HepG2 (cell line): ENCODE measurements at regions not wholly inside any gene's neighbourhood (a gene's known extent, or its start where the extent isn't known, plus 50 kb on each side); places are given as distances from the start of the nearest gene placed in this dataset.

Experiments used
- ATAC-seq: fragments of 200-7000 bp; cut with Tn5 transposase; 3 replicates; pipeline ENCODE4 v1.9.1; 2020; ENCODE audit warnings: mild to moderate bottlenecking, moderate library complexity
- BruUV-seq: library from RNA; stranded (reverse); fragments of 400-500 nt; replicated peaks from 2 replicates; lab custom pipeline; 2021; lab: Mats Ljungman, UMichigan
- CTCF ChIA-PET: fragments of 300-600 bp; formaldehyde crosslinking; extraction: SDS; loops from one replicate; lab custom pipeline; 2021; ENCODE audit warnings: low total read pairs, inconsistent platforms, low intra/inter-chr PET ratio; lab: Yijun Ruan, JAX
- POLR2A ChIA-PET: fragments of 350-600 bp; sonication (Branson Sonifier 250); formaldehyde crosslinking; loops from one replicate; lab custom pipeline; 2020; ENCODE audit warnings: antibody characterized with exemption, inconsistent platforms; lab: Yijun Ruan, JAX
- DNase-seq: peaks from one replicate; pipeline ENCODE4 v3.0.0-alpha.2; 2015; ENCODE audit warnings: low spot score
- FAIRE-seq: peaks from 3 replicates; lab custom pipeline; 2011; peaks lifted over from hg19 to GRCh38; lab: Jason Lieb, UNC
- H2AFZ ChIP-seq: one replicate; pipeline ENCODE4 v1.6.1; 2011; ENCODE audit warnings: low read length, inconsistent platforms
- H3K27ac ChIP-seq: fragments of 300-600 bp; 3 replicates; pipeline ENCODE4 v1.8.0; 2011; ENCODE audit warnings: mixed run types, mild to moderate bottlenecking, mixed read lengths, low read length, inconsistent platforms; ENCODE audit not compliant: insufficient read depth; ENCODE audit errors: extremely low read length
- H3K27me3 ChIP-seq, 2 experiments: fragments of 200-600 bp in 1 of 2; 2 replicates in 1 of 2; 3 replicates in 1 of 2; pipeline versions ENCODE4 v1.6.0 to v1.8.0; 2011; ENCODE audit warnings: low read length in 2 of 2, mild to moderate bottlenecking in 2 of 2, moderate library complexity in 2 of 2, inconsistent platforms in 1 of 2; ENCODE audit not compliant: insufficient read depth in 2 of 2, control insufficient read depth in 1 of 2
- H3K36me3 ChIP-seq, 2 experiments: fragments of 200-600 bp in 1 of 2; replicated peaks in 1 of 2; 2 replicates in 1 of 2; 3 replicates in 1 of 2; pipeline versions ENCODE4 v1.5.1 to v1.8.0; 2011; ENCODE audit warnings: low read length in 2 of 2, inconsistent platforms in 1 of 2; ENCODE audit not compliant: insufficient read depth in 2 of 2, control insufficient read depth in 1 of 2
- H3K4me1 ChIP-seq: 2 replicates; pipeline ENCODE4 v1.5.1; 2012; ENCODE audit warnings: low read length, inconsistent platforms; ENCODE audit not compliant: insufficient read depth
- H3K4me2 ChIP-seq: 2 replicates; pipeline ENCODE4 v1.6.0; 2011; ENCODE audit warnings: low read depth, low read length, inconsistent platforms
- H3K4me3 ChIP-seq, 3 experiments: fragments of 200-600 bp in 1 of 3; sonication (generic), shearing (Covaris generic) in 1 of 3; replicated peaks in 1 of 3; 2 replicates each; pipeline ENCODE4 v1.5.1; 2011 to 2016; ENCODE audit warnings: low read length in 3 of 3, inconsistent platforms in 2 of 3, low read depth in 2 of 3, mild to moderate bottlenecking in 2 of 3, control low read depth in 1 of 3, mixed read lengths in 1 of 3; ENCODE audit not compliant: insufficient read depth in 1 of 3
- H3K79me2 ChIP-seq: one replicate; pipeline ENCODE4 v1.6.1; 2011; ENCODE audit warnings: low read length, inconsistent platforms; ENCODE audit not compliant: insufficient read depth
- H3K9ac ChIP-seq: 2 replicates; pipeline ENCODE4 v1.6.0; 2011; ENCODE audit warnings: mild to moderate bottlenecking, low read depth, low read length, inconsistent platforms; ENCODE audit not compliant: insufficient read depth
- H3K9me3 ChIP-seq: 2 replicates; pipeline ENCODE4 v1.5.1; 2012; ENCODE audit warnings: mild to moderate bottlenecking, low read length
- H4K20me1 ChIP-seq: 2 replicates; pipeline ENCODE4 v1.6.0; 2011; ENCODE audit warnings: inconsistent platforms, mild to moderate bottlenecking, low read length, moderate library complexity; ENCODE audit not compliant: insufficient read depth
- DMAP1 ChIP-seq: IDR thresholded peaks from 2 replicates; pipeline ENCODE4 v1.6.1; 2016
- JUNB ChIP-seq: sonication (generic); formaldehyde crosslinking; IDR thresholded peaks from 2 replicates; pipeline ENCODE4 v1.8.0; 2022; ENCODE audit warnings: missing genetic modification reagents, mild to moderate bottlenecking, borderline replicate concordance
- MAFG ChIP-seq: sonication (generic); formaldehyde crosslinking; IDR thresholded peaks from 2 replicates; pipeline ENCODE4 v1.5.1; 2020; ENCODE audit warnings: mild to moderate bottlenecking, missing genetic modification reagents
- MEF2D ChIP-seq: sonication (generic); formaldehyde crosslinking; IDR thresholded peaks from 2 replicates; pipeline ENCODE4 v1.5.1; 2020; ENCODE audit warnings: mild to moderate bottlenecking, missing genetic modification reagents
- NFKB2 ChIP-seq: sonication (generic); formaldehyde crosslinking; IDR thresholded peaks from 2 replicates; pipeline ENCODE4 v1.4.0; 2020; ENCODE audit warnings: missing genetic modification reagents, borderline replicate concordance
- POLR2G ChIP-seq: fragments of 200-400 bp; formaldehyde crosslinking; IDR thresholded peaks from 2 replicates; pipeline ENCODE4 v1.6.1; 2018; ENCODE audit warnings: mild to moderate bottlenecking, low read depth, low read length, moderate library complexity
- RBM39 ChIP-seq: fragments of 200-400 bp; formaldehyde crosslinking; IDR thresholded peaks from one replicate; pipeline ENCODE4 v1.6.1; 2018; ENCODE audit warnings: antibody characterized with exemption, mild to moderate bottlenecking, low read depth, low read length; ENCODE audit not compliant: poor library complexity, severe bottlenecking
- SCMH1 ChIP-seq: sonication (generic); formaldehyde crosslinking; IDR thresholded peaks from 2 replicates; pipeline ENCODE4 v1.9.0; 2021; ENCODE audit warnings: missing genetic modification reagents, mild to moderate bottlenecking, borderline replicate concordance
- TEAD2 ChIP-seq: sonication (generic); formaldehyde crosslinking; IDR thresholded peaks from 2 replicates; pipeline ENCODE4 v1.9.0; 2021; ENCODE audit warnings: missing genetic modification reagents
- ZNF337 ChIP-seq: sonication (generic); formaldehyde crosslinking; IDR thresholded peaks from 2 replicates; pipeline ENCODE4 v1.5.1; 2020; ENCODE audit warnings: missing genetic modification reagents, low read depth, mild to moderate bottlenecking, borderline replicate concordance
- ZNF512B ChIP-seq: sonication (generic); formaldehyde crosslinking; IDR thresholded peaks from 2 replicates; pipeline ENCODE4 v1.5.1; 2020; ENCODE audit warnings: missing genetic modification reagents, mild to moderate bottlenecking, borderline replicate concordance
- ZNF619 ChIP-seq: sonication (generic); formaldehyde crosslinking; IDR thresholded peaks from 2 replicates; pipeline ENCODE4 v1.4.0; 2020; ENCODE audit warnings: mild to moderate bottlenecking, missing genetic modification reagents
- ZNF781 ChIP-seq: sonication (generic); formaldehyde crosslinking; IDR thresholded peaks from 2 replicates; pipeline ENCODE4 v1.5.1; 2020; ENCODE audit warnings: borderline replicate concordance, mild to moderate bottlenecking, missing genetic modification reagents; ENCODE audit errors: not compliant biosample characterization
- WGBS: methylation state at CpG from one replicate; pipeline ENCODE4 v1.1.6; 2017; ENCODE audit warnings: low lambda C conversion rate; 5-methylcytosine and 5-hydroxymethylcytosine counted together
- in situ Hi-C: cut with HindIII; loops from 2 replicates; pipeline ENCODE4 v1.10.0; 2017; ENCODE audit warnings: low pct_unique_long_range_greater_than_20kb; ENCODE audit not compliant: extremely low pct_ligation_motif_present
- intact Hi-C: fragments of 100-400 bp; cut with micrococcal nuclease; formaldehyde crosslinking; loops from one replicate; pipeline ENCODE4 v1.10.0; 2022; ENCODE audit not compliant: unreplicated experiment

- ChIA-PET POLR2A (no interaction called here), CTCF (no interaction called here)
- Histone ChIP-seq H3K79me2 (no peaks in the 10 kb centered on the region), H4K20me1 (no peaks in the 10 kb centered on the region), H3K27ac (no peak overlapping the region), H2AFZ (no peak overlapping the region), H3K9ac (no peak overlapping the region), H3K9me3 (peaks cover 8% of the 10 kb centered on the region; the same call in 1 of the 2 replicates), H3K4me3 (no peak overlapping the region), H3K4me1 (no peaks in the 10 kb centered on the region), H3K4me2 (no peak overlapping the region), H3K27me3 (peaks cover 0 to 1% of the 10 kb centered on the region in 2 experiments; a peak in 1 of 5 replicates), H3K36me3 (no peaks in the 10 kb centered on the region)
- WGBS: no CpG with 5 or more reads among the region's 2 CpGs
- FAIRE-seq (no peak), ATAC-seq (no peak), DNase-seq (no peak)
- no TSS peak for BruUV-seq
- TF ChIP-seq MAFG (CRISPR knock-in tag) (no peak), MEF2D (no peak), POLR2G (no peak), TEAD2 (CRISPR knock-in tag) (no peak), SCMH1 (CRISPR knock-in tag) (no peak), DMAP1 (CRISPR knock-in tag) (no peak), ZNF512B (CRISPR knock-in tag) (no peak)
- in situ Hi-C loops (no loop called here), intact Hi-C loops (no loop called here)
Observed at GRCh38 chr20:30599990-30600389, 657.5 kb upstream of the DEFB115 start.

GRCh38 chr20:30601974-30602373 is 655.5 kb upstream of the DEFB115 start:
- CTCF ChIA-PET: no interaction called here
- no peak for FAIRE-seq
- no TSS peak for BruUV-seq
- H3K79me2 ChIP-seq: no peaks in the 10 kb centered on the region
- H3K9me3 ChIP-seq: no peaks in the 10 kb centered on the region
- peaks cover 0 to 1% of the 10 kb centered on the region in 2 experiments; a peak in 1 of 5 replicates for H3K27me3 ChIP-seq
- no peaks in the 10 kb centered on the region for H3K4me1 ChIP-seq
- H3K4me2 ChIP-seq: no peak overlapping the region
- intact Hi-C loops: no loop called here
- H2AFZ ChIP-seq: no peak overlapping the region
- H3K4me3 ChIP-seq: no peak overlapping the region
- H4K20me1 ChIP-seq: no peaks in the 10 kb centered on the region
- WGBS: 0% methylated on average over 2 of the region's 2 CpGs
- POLR2A ChIA-PET: no interaction called here
- no peak overlapping the region for H3K27ac ChIP-seq
- no peaks in the 10 kb centered on the region for H3K36me3 ChIP-seq
- in situ Hi-C loops: no loop called here
- H3K9ac ChIP-seq: no peak overlapping the region
- DNase-seq: no peak
- ATAC-seq: no peak
- no peak for TF ChIP-seq ZNF619 (CRISPR knock-in tag)
- TF ChIP-seq JUNB (CRISPR knock-in tag): 0 out of 2 replicates have a peak, but pooled peaks have one; percentile 12
- no peak for TF ChIP-seq RBM39
- no peak for TF ChIP-seq ZNF781 (CRISPR knock-in tag)
- TF ChIP-seq ZNF337 (CRISPR knock-in tag): no peak
- TF ChIP-seq NFKB2 (CRISPR knock-in tag): no peak
